Germinal center (tissue), 1 donor: ENCODE measurements at regions not wholly inside any gene's neighbourhood (a gene's known extent, or its start where the extent isn't known, plus 50 kb on each side); places are given as distances from the start of the nearest gene placed in this dataset.

Experiments used
- DNase-seq: peaks from one replicate; pipeline ENCODE4 v3.0.0; 2012; ENCODE audit warnings: mixed read lengths, low spot score

- no peak for DNase-seq
Measured at GRCh38 chr1:216983823-216984222, 260.6 kb upstream of the ESRRG start.

GRCh38 chr1:216961516-216961915 lies 238.3 kb upstream of the ESRRG start:
- no peak for DNase-seq

DNA sequence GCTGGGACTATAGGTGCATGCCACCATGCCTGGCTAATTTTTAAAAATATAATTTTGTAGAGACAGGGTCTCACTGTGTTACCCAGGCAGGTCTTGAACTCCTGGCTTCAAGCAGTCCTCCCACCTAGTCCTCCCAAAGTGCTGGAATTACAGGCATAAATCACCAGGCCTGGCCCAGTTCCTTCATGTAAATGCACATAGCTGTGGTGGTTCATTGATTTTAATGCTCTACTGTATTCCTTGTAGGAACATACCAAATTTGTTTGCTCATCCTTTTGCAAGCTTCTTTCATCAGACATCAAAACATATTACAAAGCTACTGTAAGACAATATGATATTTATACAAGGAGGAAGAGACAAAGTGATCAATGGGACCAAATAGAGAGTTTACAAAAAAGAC lies 237.5 kb upstream of the ESRRG start:
- no peak for DNase-seq

GRCh38 chr1:216958569-216958968 lies 235.3 kb upstream of the ESRRG start:
- no peak for DNase-seq

GRCh38 chr1:216953495-216953894 lies 230.3 kb upstream of the ESRRG start:
- DNase-seq: no peak

DNA sequence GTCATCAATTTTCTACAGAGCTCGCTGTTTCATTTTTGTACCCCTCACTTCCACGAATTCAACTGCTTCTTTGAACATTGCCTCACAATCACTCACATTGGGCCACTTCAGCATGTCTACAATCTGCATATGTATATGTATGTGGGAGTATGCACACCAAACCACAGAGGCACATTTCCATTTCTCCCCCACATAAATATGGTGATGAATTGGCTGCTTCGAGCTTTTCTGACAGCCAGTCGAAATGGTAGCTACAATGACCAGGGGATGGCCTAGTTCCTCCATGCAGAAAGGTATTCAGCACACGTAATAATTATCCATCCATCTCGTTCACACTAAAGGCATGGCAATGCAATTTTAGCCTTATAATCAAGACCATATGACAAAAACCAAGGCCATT lies 229.6 kb upstream of the ESRRG start:
- DNase-seq: no peak

GRCh38 chr1:216945538-216946080 lies 222.4 kb upstream of the ESRRG start:
- DNase-seq: no peak

DNA sequence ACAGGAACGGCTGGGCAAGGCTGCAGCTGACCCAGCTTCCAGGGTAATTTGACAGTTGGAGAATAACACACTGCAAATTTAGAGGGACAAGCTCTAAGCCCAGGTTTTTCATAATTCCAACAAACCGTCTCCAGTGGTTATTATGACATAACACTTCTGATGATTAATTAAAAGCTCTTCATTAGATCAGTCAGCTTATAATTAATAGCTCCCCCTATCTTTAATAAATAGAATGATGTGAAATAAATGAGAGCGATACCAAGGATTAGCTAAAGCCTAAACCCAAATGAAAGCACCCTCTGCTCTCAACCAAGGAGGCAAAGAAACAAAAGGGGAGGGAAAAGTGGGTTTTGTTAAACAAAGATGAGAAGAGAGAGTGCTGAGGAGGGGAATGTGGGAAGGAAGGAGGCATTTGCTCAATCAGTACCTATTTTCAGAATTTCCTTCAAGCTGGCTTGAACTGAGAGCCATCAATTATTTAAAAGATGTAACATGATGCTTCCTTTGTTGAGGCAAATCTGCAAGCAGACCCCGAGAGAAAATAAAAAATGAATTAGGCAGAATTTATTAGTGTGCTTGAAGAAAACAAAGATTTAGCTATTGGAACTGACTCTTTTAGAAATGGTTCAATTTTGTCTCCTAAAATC lies 221.8 kb upstream of the ESRRG start:
- DNase-seq: no peak

GRCh38 chr1:216937491-216937890 lies 214.3 kb upstream of the ESRRG start:
- DNase-seq: no peak

- DNase-seq: no peak
Measured at GRCh38 chr1:216936779-216937178, 213.6 kb upstream of the ESRRG start.

DNA sequence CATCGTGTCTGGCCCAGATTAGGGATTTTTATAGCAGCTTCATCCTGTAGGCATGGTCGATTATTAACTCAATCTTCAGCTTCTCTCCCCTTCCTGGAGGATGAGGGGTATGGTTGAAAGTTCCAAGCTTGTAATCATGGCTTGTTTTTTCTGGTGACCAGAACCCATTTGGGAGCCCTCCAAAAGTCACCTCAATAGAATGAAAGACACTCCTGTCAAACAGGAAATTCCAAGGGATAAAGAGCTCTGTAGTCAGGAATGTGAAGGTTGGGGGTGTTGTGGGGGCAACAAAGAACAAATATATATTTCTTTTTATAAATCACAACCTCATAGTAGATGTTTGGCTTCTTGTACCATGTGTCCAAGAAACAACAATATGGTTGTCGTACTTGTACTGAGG lies 212.7 kb upstream of the ESRRG start:
- DNase-seq: no peak

- DNase-seq: no peak
Measured at GRCh38 chr1:216932424-216932823, 209.2 kb upstream of the ESRRG start.

- no peak for DNase-seq
Measured at GRCh38 chr1:216929870-216930582, 206.8 kb upstream of the ESRRG start.

- DNase-seq: no peak
Measured at GRCh38 chr1:216927633-216928032, 204.4 kb upstream of the ESRRG start.

GRCh38 chr1:216926720-216927510 lies 203.7 kb upstream of the ESRRG start:
- DNase-seq: no peak

- DNase-seq: no peak
Measured at GRCh38 chr1:216925962-216926625, 202.9 kb upstream of the ESRRG start.

- DNase-seq: no peak
Measured at GRCh38 chr1:216924732-216925131, 201.5 kb upstream of the ESRRG start.

DNA sequence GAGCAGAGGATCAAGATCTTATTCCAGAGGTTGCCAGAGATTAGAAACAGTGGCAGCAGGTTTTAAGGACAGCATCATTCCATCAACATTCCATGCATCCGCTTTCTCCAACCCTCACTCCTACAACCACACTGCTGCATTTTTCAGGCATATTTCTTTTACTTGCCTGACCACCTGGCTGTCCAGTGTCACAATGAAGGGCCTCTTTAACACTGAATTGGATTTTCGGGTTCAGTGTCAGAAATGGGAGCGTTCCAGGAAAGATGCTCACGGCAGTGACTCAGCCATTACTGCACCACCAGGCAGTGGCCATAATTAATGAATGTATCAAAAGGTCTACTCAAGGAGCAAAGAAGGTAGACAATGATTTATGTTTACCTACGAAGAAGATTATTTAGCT lies 200.4 kb upstream of the ESRRG start:
- no peak for DNase-seq

- DNase-seq: no peak
Measured at GRCh38 chr1:216922406-216922805, 199.2 kb upstream of the ESRRG start.

- DNase-seq: no peak
Measured at GRCh38 chr1:216921866-216922265, 198.6 kb upstream of the ESRRG start.

DNA sequence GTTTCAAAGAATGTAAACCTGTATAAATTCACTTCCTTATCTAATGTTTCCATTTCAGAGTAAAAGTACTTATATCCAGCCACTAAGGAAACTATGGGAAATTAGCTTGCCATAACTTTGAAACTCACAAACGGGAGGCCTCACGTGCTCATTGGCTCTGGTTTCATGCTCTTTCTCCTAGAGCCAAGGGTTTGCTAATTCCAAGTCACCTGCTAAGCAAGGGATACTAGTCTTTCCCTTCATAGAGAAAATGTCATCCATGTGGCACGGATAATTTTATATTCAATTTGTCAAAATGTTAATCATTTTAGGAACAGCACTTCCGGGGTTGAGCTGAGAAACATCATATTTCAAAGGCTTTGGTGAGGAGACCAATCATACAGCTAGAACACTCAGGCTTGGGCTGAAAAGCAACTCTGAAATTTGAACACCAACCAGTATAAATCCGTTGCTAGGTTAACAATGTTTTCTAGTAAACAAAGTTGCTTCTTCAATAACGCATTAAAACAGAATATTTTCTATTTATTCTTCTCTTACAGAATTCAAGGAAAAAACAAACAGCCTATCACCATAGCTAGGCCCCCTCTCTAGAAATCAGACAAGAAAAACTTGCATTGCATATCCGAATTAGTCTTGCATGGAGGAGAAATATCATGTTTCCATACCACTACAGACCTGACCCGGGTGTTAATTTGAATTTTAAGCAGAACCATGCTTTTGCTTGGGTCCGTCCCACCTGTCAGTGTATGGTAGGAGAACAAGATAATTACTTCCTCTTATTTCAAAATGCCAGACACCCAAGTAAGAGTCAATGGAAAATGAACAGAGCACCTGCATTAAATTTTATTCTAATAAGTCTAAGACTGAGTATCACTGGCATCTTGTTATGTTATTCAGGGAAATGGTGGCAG lies 196.1 kb upstream of the ESRRG start:
- DNase-seq: no peak
